ENCODE measurements at regions not wholly inside any gene's neighbourhood (a gene's known extent, or its start where the extent isn't known, plus 50 kb on each side); places are given as distances from the start of the nearest gene placed in this dataset.
"Not testable (repeated sequence)": the region's sequence is repeated elsewhere in the genome, so short reads cannot be mapped to it uniquely, and the experiment has no call there.

DNA sequence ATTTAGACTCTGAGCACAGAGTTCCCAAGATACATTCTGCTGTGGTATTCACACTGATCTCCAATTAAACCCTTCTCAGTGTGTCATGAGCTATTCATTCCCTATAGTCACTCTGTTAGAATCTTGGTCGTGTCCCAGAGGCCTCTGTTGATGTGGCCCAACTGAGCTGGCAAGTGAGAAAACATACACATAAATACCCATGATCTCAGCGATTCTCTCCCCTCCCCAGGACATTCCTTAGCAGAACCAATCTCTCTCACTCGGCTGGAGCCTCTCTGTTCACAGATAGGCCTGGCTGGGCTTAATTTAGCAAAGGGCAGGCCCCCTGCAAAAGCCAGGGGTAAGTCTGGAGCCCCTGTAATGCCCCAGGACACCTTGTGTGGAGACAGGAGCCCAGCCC lies 130.8 kb upstream of the NBPF26 start:
- TF ChIP-seq, protein P1, sequence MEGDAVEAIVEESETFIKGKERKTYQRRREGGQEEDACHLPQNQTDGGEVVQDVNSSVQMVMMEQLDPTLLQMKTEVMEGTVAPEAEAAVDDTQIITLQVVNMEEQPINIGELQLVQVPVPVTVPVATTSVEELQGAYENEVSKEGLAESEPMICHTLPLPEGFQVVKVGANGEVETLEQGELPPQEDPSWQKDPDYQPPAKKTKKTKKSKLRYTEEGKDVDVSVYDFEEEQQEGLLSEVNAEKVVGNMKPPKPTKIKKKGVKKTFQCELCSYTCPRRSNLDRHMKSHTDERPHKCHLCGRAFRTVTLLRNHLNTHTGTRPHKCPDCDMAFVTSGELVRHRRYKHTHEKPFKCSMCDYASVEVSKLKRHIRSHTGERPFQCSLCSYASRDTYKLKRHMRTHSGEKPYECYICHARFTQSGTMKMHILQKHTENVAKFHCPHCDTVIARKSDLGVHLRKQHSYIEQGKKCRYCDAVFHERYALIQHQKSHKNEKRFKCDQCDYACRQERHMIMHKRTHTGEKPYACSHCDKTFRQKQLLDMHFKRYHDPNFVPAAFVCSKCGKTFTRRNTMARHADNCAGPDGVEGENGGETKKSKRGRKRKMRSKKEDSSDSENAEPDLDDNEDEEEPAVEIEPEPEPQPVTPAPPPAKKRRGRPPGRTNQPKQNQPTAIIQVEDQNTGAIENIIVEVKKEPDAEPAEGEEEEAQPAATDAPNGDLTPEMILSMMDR (IDR thresholded peaks at IDR 0.05) = not testable (repeated sequence)
- TF ChIP-seq, protein P2, sequence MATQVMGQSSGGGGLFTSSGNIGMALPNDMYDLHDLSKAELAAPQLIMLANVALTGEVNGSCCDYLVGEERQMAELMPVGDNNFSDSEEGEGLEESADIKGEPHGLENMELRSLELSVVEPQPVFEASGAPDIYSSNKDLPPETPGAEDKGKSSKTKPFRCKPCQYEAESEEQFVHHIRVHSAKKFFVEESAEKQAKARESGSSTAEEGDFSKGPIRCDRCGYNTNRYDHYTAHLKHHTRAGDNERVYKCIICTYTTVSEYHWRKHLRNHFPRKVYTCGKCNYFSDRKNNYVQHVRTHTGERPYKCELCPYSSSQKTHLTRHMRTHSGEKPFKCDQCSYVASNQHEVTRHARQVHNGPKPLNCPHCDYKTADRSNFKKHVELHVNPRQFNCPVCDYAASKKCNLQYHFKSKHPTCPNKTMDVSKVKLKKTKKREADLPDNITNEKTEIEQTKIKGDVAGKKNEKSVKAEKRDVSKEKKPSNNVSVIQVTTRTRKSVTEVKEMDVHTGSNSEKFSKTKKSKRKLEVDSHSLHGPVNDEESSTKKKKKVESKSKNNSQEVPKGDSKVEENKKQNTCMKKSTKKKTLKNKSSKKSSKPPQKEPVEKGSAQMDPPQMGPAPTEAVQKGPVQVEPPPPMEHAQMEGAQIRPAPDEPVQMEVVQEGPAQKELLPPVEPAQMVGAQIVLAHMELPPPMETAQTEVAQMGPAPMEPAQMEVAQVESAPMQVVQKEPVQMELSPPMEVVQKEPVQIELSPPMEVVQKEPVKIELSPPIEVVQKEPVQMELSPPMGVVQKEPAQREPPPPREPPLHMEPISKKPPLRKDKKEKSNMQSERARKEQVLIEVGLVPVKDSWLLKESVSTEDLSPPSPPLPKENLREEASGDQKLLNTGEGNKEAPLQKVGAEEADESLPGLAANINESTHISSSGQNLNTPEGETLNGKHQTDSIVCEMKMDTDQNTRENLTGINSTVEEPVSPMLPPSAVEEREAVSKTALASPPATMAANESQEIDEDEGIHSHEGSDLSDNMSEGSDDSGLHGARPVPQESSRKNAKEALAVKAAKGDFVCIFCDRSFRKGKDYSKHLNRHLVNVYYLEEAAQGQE (IDR thresholded peaks at IDR 0.05; ENCODE audit: insufficient read depth in 1 of 2, low read depth in 2 of 2, low read length in 1 of 2) = not testable (repeated sequence)
- TF ChIP-seq POLR2AphosphoS5 (IDR thresholded peaks at IDR 0.05; ENCODE audit: low read depth, low read length) = not testable (repeated sequence)

All from Panc1 (cell line).